ENCODE measurements at regions not wholly inside any gene's neighbourhood (a gene's known extent, or its start where the extent isn't known, plus 50 kb on each side); places are given as distances from the start of the nearest gene placed in this dataset.

- TF ChIP-seq GATA3 (IDR thresholded peaks at IDR 0.05; ENCODE audit: low read depth, low read length): no peak
- TF ChIP-seq GATA2 (IDR thresholded peaks at IDR 0.05; ENCODE audit: low read depth, low read length): no peak
Measured at GRCh38 chr3:94221829-94222228, 159.0 kb downstream of the NSUN3 start.
